A549 (cell line): ENCODE measurements at regions not wholly inside any gene's neighbourhood (a gene's known extent, or its start where the extent isn't known, plus 50 kb on each side); places are given as distances from the start of the nearest gene placed in this dataset.

Source experiments
- CTCF ChIP-seq: fragments of >200 bp; sonication (Bioruptor Twin); formaldehyde crosslinking; IDR thresholded peaks from 3 replicates; pipeline ENCODE4 v1.5.1; 2016
- EP300 ChIP-seq, 2 experiments: fragments of >200 bp; sonication (Bioruptor Twin); formaldehyde crosslinking; IDR thresholded peaks; 2 replicates in 1 of 2; 3 replicates in 1 of 2; pipeline ENCODE4 v1.6.1; 2016 to 2017
- FOSL2 ChIP-seq, 2 experiments: fragments of 450-650 bp in 1 of 2; fragments of >200 bp in 1 of 2; sonication (Bioruptor Twin) in 1 of 2; formaldehyde crosslinking; IDR thresholded peaks; 2 replicates each; pipeline versions ENCODE4 v1.5.0 to v1.6.1; 2016 to 2020; ENCODE audit warnings: mild to moderate bottlenecking in 1 of 2, moderate library complexity in 1 of 2
- POLR2A ChIP-seq: IDR thresholded peaks from 2 replicates; pipeline ENCODE4 v1.6.1; 2012; ENCODE audit warnings: mild to moderate bottlenecking, low read length
- TF ChIP-seq, protein P1 (sequence below): IDR thresholded peaks from 2 replicates; pipeline ENCODE4 v1.6.1; 2012

- TF ChIP-seq FOSL2 (IDR thresholded peaks at IDR 0.05) (no peak), FOSL2 (CRISPR knock-in tag; IDR thresholded peaks at IDR 0.05) (no peak), CTCF (no peak), POLR2A (no peak), EP300 (IDR thresholded peaks at IDR 0.05) (no peak)
- TF ChIP-seq, protein P1, sequence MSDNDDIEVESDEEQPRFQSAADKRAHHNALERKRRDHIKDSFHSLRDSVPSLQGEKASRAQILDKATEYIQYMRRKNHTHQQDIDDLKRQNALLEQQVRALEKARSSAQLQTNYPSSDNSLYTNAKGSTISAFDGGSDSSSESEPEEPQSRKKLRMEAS, result no peak
Observed at GRCh38 chr4:180769791-180770190, 1473.4 kb upstream of the TENM3 start.
